ELR (cell line): ENCODE measurements at regions not wholly inside any gene's neighbourhood (a gene's known extent, or its start where the extent isn't known, plus 50 kb on each side); places are given as distances from the start of the nearest gene placed in this dataset.

Experiments used
- DNase-seq: peaks from one replicate; pipeline ENCODE4 v3.0.0-alpha.2; 2015; ENCODE audit warnings: low read depth

- no peak for DNase-seq
Measured at GRCh38 chr5:77157732-77158532, 52.5 kb upstream of the PDE8B start.

- no peak for DNase-seq
Measured at GRCh38 chr5:77156379-77156778, 54.1 kb upstream of the PDE8B start.

- no peak for DNase-seq
Measured at GRCh38 chr5:77155179-77155785, 55.2 kb upstream of the PDE8B start.

GRCh38 chr5:77152441-77152840 is 58.0 kb upstream of the PDE8B start:
- no peak for DNase-seq

- DNase-seq: no peak
Measured at GRCh38 chr5:77151501-77151900, 59.0 kb upstream of the PDE8B start.

- no peak for DNase-seq
Measured at GRCh38 chr5:77146896-77147295, 59.8 kb upstream of the ZBED3 start.

- peak; percentile 66 for DNase-seq
Measured at GRCh38 chr5:77145666-77146065, 58.6 kb upstream of the ZBED3 start.

GRCh38 chr5:77144837-77145139 is 57.7 kb upstream of the ZBED3 start:
- DNase-seq: no peak

GRCh38 chr5:77143998-77144836 is 57.1 kb upstream of the ZBED3 start:
- peak; percentile 79 for DNase-seq

- no peak for DNase-seq
Measured at GRCh38 chr5:77140350-77140749, 53.3 kb upstream of the ZBED3 start.

GRCh38 chr5:77139001-77139400 is 51.9 kb upstream of the ZBED3 start:
- DNase-seq: peak; percentile 15
